Stomach (tissue), 8 donors: ENCODE measurements at regions not wholly inside any gene's neighbourhood (a gene's known extent, or its start where the extent isn't known, plus 50 kb on each side); places are given as distances from the start of the nearest gene placed in this dataset.

Source experiments
- DNase-seq, 2 donors: peaks; one replicate each; pipeline versions ENCODE4 v3.0.0 to v3.0.0-alpha.2; 2013 to 2019
- H3K27ac ChIP-seq, 5 donors: fragments of 200-600 bp in 4 of 5; sonication (generic) in 4 of 5; one replicate each; pipeline ENCODE4 v1.5.1; 2013 to 2019; ENCODE audit warnings: mild to moderate bottlenecking in 1 of 5, moderate library complexity in 1 of 5
- H3K27me3 ChIP-seq, 3 donors: fragments of 200-600 bp; sonication (generic); one replicate each; pipeline ENCODE4 v1.5.1; 2017 to 2019; ENCODE audit warnings: mixed run types in 1 of 3
- H3K36me3 ChIP-seq, 4 donors: fragments of 200-600 bp; sonication (generic); 1 replicate in 3 of 4; 2 replicates in 1 of 4; pipeline ENCODE4 v1.5.1; 2016 to 2019
- H3K4me1 ChIP-seq, 4 donors: fragments of 200-600 bp; sonication (generic); one replicate each; pipeline ENCODE4 v1.5.1; 2016 to 2019
- H3K4me3 ChIP-seq, 4 donors: fragments of 200-600 bp; sonication (generic) in 3 of 4; one replicate each; pipeline ENCODE4 v1.5.1; 2016 to 2019; ENCODE audit warnings: mild to moderate bottlenecking in 1 of 4
- H3K9me3 ChIP-seq, 4 donors: fragments of 200-600 bp; sonication (generic); one replicate each; pipeline ENCODE4 v1.5.1; 2016 to 2019
- CTCF ChIP-seq, 7 experiments: fragments of 450-650 bp in 4 of 7; fragments of 200-600 bp in 3 of 7; sonication (generic) in 3 of 7; IDR thresholded peaks; one replicate each; pipeline ENCODE4 v1.5.1; 2016 to 2019; ENCODE audit warnings: antibody characterized with exemption in 7 of 7, control low read depth in 2 of 7, mild to moderate bottlenecking in 1 of 7
- EP300 ChIP-seq: sonication (generic); formaldehyde crosslinking; IDR thresholded peaks from one replicate; pipeline ENCODE4 v1.6.1; 2017; ENCODE audit warnings: antibody characterized with exemption
- POLR2A ChIP-seq, 4 donors: fragments of 450-650 bp; IDR thresholded peaks; one replicate each; pipeline ENCODE4 v1.6.1; 2016; ENCODE audit warnings: antibody characterized with exemption in 4 of 4, control low read depth in 2 of 4, mild to moderate bottlenecking in 1 of 4, moderate library complexity in 1 of 4
- POLR2AphosphoS5 ChIP-seq, 3 donors: sonication (generic); formaldehyde crosslinking; IDR thresholded peaks; one replicate each; pipeline ENCODE4 v1.6.1; 2016; ENCODE audit warnings: antibody characterized with exemption in 3 of 3
- WGBS, 5 donors: extraction: QIAGEN DNeasy Blood & Tissue Kit in 3 of 5; methylation state at CpG; one replicate each; pipeline versions ENCODE4 v1.1.5 to v1.1.7; 2013 to 2018; 5-methylcytosine and 5-hydroxymethylcytosine counted together
- intact Hi-C: fragments of 100-400 bp; cut with DNase I; formaldehyde crosslinking; loops from one replicate; pipeline ENCODE4 v1.15.1; 2023; ENCODE audit warnings: low total_unique reads
- donor health status: healthy with polysubstance abuse.
- donor health status: Bipolar disorder and iron deficiency.
- donor health status: healthy.

DNA sequence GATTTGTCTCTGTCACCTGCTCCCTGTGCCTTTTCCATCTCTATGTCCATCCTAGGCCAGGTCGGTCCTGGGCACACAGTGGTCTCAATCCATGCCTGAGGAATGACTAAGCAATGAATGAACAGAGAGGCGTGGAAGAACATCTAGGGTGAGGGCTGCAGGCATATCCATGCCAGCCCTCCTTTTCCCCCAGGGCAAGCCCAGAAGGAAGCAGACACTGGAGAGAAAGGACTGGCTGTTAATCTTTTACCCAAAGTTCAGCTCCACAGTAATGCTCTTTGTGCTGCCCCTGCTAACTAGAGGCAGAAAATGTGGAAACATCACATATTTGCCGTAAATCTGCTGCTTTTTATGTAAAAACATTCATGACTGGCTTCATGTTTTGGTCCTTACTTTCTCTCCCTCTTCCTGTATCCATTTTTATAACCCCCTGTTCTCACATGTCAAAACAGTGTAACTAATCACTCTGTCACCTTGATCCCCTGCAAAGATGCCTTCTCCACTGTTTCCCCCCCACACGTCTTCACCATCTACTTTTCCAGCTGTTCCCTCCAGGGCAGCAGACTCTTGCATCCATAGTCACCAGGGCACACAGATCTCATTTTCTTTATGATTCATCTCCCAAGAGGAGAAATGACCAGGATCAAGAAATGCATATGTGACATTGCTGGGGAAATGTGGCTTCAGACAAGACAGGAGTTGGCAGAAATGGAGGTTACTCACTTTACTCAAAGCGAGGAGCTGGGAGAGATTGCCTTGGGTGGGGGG, 166.4 kb upstream of the PROX1 start:
- no peak for TF ChIP-seq POLR2A (IDR thresholded peaks at IDR 0.05)
- TF ChIP-seq CTCF (IDR thresholded peaks at IDR 0.05), result no peak
- TF ChIP-seq POLR2AphosphoS5 (IDR thresholded peaks at IDR 0.05), result no peak
- WGBS, 5 donors, result 80 to 90% (median 86%) methylated on average over 5 of the region's 5 CpGs
- no peaks in the 10 kb centered on the region for H3K27me3 ChIP-seq
- DNase-seq, result no peak
- no peak overlapping the region for H3K4me3 ChIP-seq
- H3K36me3 ChIP-seq, result no peaks in the 10 kb centered on the region
- intact Hi-C loops, result no loop called here
- H3K27ac ChIP-seq, result no peak overlapping the region
- no peaks in the 10 kb centered on the region for H3K4me1 ChIP-seq
- H3K9me3 ChIP-seq, result no peaks in the 10 kb centered on the region

GRCh38 chr1:213821943-213822334, 165.8 kb upstream of the PROX1 start:
- Histone ChIP-seq H3K36me3 (no peaks in the 10 kb centered on the region), H3K4me3 (no peak overlapping the region), H3K27ac (no peak overlapping the region), H3K27me3 (no peaks in the 10 kb centered on the region), H3K4me1 (no peaks in the 10 kb centered on the region), H3K9me3 (no peaks in the 10 kb centered on the region)
- no peak for TF ChIP-seq POLR2AphosphoS5 (IDR thresholded peaks at IDR 0.05)
- no peak for TF ChIP-seq CTCF (IDR thresholded peaks at IDR 0.05)
- no peak for TF ChIP-seq POLR2A (IDR thresholded peaks at IDR 0.05)
- TF ChIP-seq EP300, result no peak
- intact Hi-C loops, result no loop called here
- DNase-seq, result no peak
- 0% methylated on average over 1 of the region's 1 CpG for WGBS, 5 donors

DNA sequence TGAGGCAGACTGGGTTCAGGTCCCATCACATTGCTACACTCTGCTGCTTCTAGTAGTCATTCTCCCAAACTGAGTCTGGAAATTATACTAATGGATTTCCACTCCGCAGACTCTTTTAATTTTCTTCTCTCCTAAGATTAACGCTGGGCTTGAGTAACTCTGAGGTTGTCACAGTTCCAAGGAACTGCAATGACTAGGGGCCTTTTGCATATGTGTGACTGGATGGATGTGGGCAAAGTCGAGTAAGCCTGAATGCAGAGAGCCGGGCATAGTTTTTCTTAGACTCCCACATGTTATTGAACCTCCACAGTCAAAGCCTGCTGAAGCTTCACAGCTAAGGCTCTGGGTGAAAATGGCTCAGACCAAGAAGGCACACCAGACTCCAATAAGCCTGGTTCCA, 160.9 kb upstream of the PROX1 start:
- intact Hi-C loops, result no loop called here
- no peak for TF ChIP-seq EP300
- no peak for TF ChIP-seq CTCF (IDR thresholded peaks at IDR 0.05)
- peaks cover 0 to 7% (median 4%) of the 10 kb centered on the region in 4 donors for H3K9me3 ChIP-seq
- no peaks in the 10 kb centered on the region for H3K27me3 ChIP-seq
- no peaks in the 10 kb centered on the region for H3K4me1 ChIP-seq
- no peak for DNase-seq
- no peaks in the 10 kb centered on the region for H3K36me3 ChIP-seq
- no peak overlapping the region for H3K27ac ChIP-seq
- H3K4me3 ChIP-seq, result no peak overlapping the region
- WGBS, 5 donors, result 79 to 94% (median 92%) methylated on average over 4 of the region's 4 CpGs

DNA sequence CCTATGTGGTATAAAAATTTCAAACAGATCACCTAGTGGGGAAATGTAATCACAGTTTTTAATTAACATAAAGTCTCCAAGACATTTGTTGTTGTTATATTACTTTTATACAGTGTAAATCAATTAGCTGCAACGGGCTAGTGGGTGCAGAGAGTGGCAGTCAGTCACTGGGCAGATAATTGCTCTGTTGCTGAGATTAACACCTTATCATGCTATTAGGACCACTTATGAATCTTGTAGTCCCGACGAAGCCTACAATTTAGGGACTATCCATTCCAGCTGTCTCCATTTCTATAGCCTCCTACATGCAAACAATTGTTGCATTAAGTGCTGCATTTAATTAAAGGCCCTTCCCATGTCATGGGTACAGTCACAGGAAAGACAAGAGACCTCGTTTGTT, 158.9 kb upstream of the PROX1 start:
- intact Hi-C loops, result no loop called here
- 51 to 56% (median 54%) methylated on average over 4 of the region's 4 CpGs for WGBS, 5 donors
- DNase-seq, result no peak

More for the DNA sequence above, 158.9 kb upstream of the PROX1 start:
- Histone ChIP-seq H3K4me1 (no peaks in the 10 kb centered on the region), H3K9me3 (peaks cover 0 to 7% (median 4%) of the 10 kb centered on the region in 4 donors), H3K27me3 (no peaks in the 10 kb centered on the region), H3K4me3 (no peak overlapping the region), H3K36me3 (no peaks in the 10 kb centered on the region), H3K27ac (no peak overlapping the region)
- no peak for TF ChIP-seq POLR2AphosphoS5 (IDR thresholded peaks at IDR 0.05)
- TF ChIP-seq EP300, result no peak
- no peak for TF ChIP-seq POLR2A (IDR thresholded peaks at IDR 0.05)
- no peak for TF ChIP-seq CTCF (IDR thresholded peaks at IDR 0.05)
